ENCODE measurements at regions not wholly inside any gene's neighbourhood (a gene's known extent, or its start where the extent isn't known, plus 50 kb on each side); places are given as distances from the start of the nearest gene placed in this dataset.

DNA sequence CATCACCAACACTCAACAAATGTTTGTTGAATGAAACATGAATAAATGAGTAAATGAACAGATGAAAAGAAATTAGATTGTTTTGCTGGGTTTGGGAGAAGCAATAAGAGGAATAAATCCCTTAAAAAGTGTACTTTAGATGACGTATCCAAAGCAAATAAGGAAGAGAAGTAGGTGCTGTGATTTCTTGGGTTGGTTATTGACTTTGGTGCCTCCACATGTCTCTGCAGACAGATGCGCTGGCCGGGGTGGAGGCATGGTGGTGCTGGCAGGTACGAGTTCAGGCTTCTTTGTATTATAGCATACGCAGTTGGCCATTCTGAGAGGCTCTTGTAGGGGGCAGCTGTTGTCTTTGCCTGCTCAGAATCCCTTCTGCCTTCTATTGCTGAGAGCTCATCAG lies 178.9 kb downstream of the POLR2M start:
- TF ChIP-seq CTCF (IDR thresholded peaks at IDR 0.05) (no peak), EZH2 (IDR thresholded peaks at IDR 0.05; ENCODE audit: borderline replicate concordance, insufficient read depth, low read depth, low read length, poor library complexity, severe bottlenecking) (no peak)
